ENCODE measurements at regions not wholly inside any gene's neighbourhood (a gene's known extent, or its start where the extent isn't known, plus 50 kb on each side); places are given as distances from the start of the nearest gene placed in this dataset.

GRCh38 chr5:93156566-93156965, 424.5 kb downstream of the NR2F1-AS1 start:
- no peaks in the 10 kb centered on the region for H3K4me1 Mint-ChIP-seq (ENCODE audit: low read depth)
- H3K27ac Mint-ChIP-seq, result no peak overlapping the region
- no peaks in the 10 kb centered on the region for H3K36me3 Mint-ChIP-seq (ENCODE audit: low read depth)
- intact Hi-C loops (cut with micrococcal nuclease), result no loop called here
- ATAC-seq, result no peak
- no peaks in the 10 kb centered on the region for H3K27me3 Mint-ChIP-seq
- CTCF ChIA-PET, result no interaction called here
- H3K9me3 Mint-ChIP-seq, result no peaks in the 10 kb centered on the region
- TF ChIP-seq, protein P1, sequence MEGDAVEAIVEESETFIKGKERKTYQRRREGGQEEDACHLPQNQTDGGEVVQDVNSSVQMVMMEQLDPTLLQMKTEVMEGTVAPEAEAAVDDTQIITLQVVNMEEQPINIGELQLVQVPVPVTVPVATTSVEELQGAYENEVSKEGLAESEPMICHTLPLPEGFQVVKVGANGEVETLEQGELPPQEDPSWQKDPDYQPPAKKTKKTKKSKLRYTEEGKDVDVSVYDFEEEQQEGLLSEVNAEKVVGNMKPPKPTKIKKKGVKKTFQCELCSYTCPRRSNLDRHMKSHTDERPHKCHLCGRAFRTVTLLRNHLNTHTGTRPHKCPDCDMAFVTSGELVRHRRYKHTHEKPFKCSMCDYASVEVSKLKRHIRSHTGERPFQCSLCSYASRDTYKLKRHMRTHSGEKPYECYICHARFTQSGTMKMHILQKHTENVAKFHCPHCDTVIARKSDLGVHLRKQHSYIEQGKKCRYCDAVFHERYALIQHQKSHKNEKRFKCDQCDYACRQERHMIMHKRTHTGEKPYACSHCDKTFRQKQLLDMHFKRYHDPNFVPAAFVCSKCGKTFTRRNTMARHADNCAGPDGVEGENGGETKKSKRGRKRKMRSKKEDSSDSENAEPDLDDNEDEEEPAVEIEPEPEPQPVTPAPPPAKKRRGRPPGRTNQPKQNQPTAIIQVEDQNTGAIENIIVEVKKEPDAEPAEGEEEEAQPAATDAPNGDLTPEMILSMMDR (IDR thresholded peaks at IDR 0.05), result no peak
- no peak for DNase-seq
- H3K4me3 Mint-ChIP-seq, result no peak overlapping the region
- POLR2A ChIA-PET, result no interaction called here

DNA sequence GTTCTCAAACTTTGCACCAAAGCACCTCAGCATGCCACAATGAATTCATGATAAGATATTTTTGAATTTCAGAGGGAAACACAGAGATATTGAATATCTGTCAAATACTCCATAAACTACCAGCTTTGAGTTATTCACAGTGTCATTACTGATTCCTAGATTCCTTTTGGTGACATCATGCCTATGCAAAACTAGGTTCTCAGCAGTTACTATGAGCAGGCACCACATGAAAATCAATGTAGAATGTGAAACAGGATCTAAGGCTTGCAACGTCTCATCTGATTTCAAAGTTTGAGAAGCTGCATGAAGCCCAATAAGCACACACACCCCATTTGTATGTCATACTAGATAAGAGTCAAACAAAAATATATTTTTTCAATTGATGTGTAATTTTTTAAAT, 426.5 kb downstream of the NR2F1-AS1 start:
- ChIA-PET POLR2A (no interaction called here), CTCF (no interaction called here)
- Mint-ChIP-seq H3K27me3 (no peaks in the 10 kb centered on the region), H3K9me3 (no peaks in the 10 kb centered on the region), H3K4me1 (ENCODE audit: low read depth) (no peaks in the 10 kb centered on the region), H3K27ac (no peak overlapping the region), H3K36me3 (ENCODE audit: low read depth) (no peaks in the 10 kb centered on the region), H3K4me3 (no peak overlapping the region)
- intact Hi-C loops (cut with micrococcal nuclease), result no loop called here
- no peak for ATAC-seq
- TF ChIP-seq, protein P1 (IDR thresholded peaks at IDR 0.05), result no peak
- DNase-seq, result no peak

DNA sequence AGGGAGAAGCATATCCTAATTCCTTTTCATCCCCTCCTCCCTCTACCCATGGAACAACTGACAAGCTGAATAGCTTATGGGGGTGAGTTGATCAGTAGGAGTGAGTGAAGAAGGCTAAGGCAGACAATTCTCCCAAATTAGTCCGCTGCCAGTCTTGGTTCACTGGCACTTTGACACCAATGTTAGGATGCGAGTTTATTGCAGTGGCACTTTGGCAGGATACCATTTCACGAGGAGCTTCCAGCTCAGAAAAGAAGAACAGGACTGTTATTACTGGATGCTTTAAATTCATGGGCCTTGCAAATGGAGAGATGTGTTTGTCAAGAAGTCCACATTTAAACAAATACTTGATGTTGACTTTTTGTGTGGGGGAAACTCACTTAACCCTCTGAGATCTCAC, 427.6 kb downstream of the NR2F1-AS1 start:
- no peak for ATAC-seq
- ChIA-PET POLR2A (no interaction called here), CTCF (no interaction called here)
- no peaks in the 10 kb centered on the region for H3K9me3 Mint-ChIP-seq
- H3K27ac Mint-ChIP-seq, result no peak overlapping the region
- no peaks in the 10 kb centered on the region for H3K27me3 Mint-ChIP-seq
- no peak overlapping the region for H3K4me3 Mint-ChIP-seq
- no peak for DNase-seq
- no peaks in the 10 kb centered on the region for H3K36me3 Mint-ChIP-seq (ENCODE audit: low read depth)
- TF ChIP-seq, protein P1 (IDR thresholded peaks at IDR 0.05), result no peak
- H3K4me1 Mint-ChIP-seq (ENCODE audit: low read depth), result no peaks in the 10 kb centered on the region
- intact Hi-C loops (cut with micrococcal nuclease), result no loop called here

- Mint-ChIP-seq H3K36me3 (ENCODE audit: low read depth) (no peaks in the 10 kb centered on the region), H3K4me3 (no peak overlapping the region), H3K9me3 (no peaks in the 10 kb centered on the region), H3K4me1 (ENCODE audit: low read depth) (no peaks in the 10 kb centered on the region), H3K27me3 (no peaks in the 10 kb centered on the region), H3K27ac (no peak overlapping the region)
- CTCF ChIA-PET, result no interaction called here
- POLR2A ChIA-PET, result no interaction called here
- TF ChIP-seq, protein P1 (IDR thresholded peaks at IDR 0.05), result no peak
- no peak for DNase-seq
- intact Hi-C loops (cut with micrococcal nuclease), result no loop called here
- no peak for ATAC-seq
These were observed 429.1 kb downstream of the NR2F1-AS1 start for GRCh38 chr5:93151896-93152295.

GRCh38 chr5:93151121-93151520, 429.9 kb downstream of the NR2F1-AS1 start:
- intact Hi-C loops (cut with micrococcal nuclease), result no loop called here

More at GRCh38 chr5:93151121-93151520, 429.9 kb downstream of the NR2F1-AS1 start:
- CTCF ChIA-PET, result no interaction called here
- Mint-ChIP-seq H3K27ac (no peak overlapping the region), H3K36me3 (ENCODE audit: low read depth) (no peaks in the 10 kb centered on the region), H3K4me1 (ENCODE audit: low read depth) (no peaks in the 10 kb centered on the region), H3K27me3 (no peaks in the 10 kb centered on the region), H3K4me3 (no peak overlapping the region), H3K9me3 (no peaks in the 10 kb centered on the region)
- TF ChIP-seq, protein P1 (IDR thresholded peaks at IDR 0.05), result no peak
- no peak for DNase-seq
- no peak for ATAC-seq
- POLR2A ChIA-PET, result no interaction called here

Data from activated CD8-positive, alpha-beta T cell treated with anti-CD3 and anti-CD28 coated beads for 36 hours (primary cell).